ENCODE measurements at regions not wholly inside any gene's neighbourhood (a gene's known extent, or its start where the extent isn't known, plus 50 kb on each side); places are given as distances from the start of the nearest gene placed in this dataset.
A peak's percentile ranks its signal among the peaks of the same experiment; 100 is the strongest.

GRCh38 chr12:105667973-105668743 lies 337.7 kb downstream of the C12orf75 start:
- no peak overlapping the region for H3K4me3 ChIP-seq (ENCODE audit: low read depth, low read length)
- H3K9me3 ChIP-seq (ENCODE audit: control insufficient read depth in 2 of 2, low read length in 2 of 2), result no peaks in the 10 kb centered on the region
- no peaks in the 10 kb centered on the region for H3K36me3 ChIP-seq (ENCODE audit: control insufficient read depth, insufficient read depth, low read length)
- Mint-ChIP-seq H3K4me3 (peak overlapping the region in 1 of 4 donors; percentile 17), H3K36me3 (no peaks in the 10 kb centered on the region), H3K27ac (no peak overlapping the region), H3K4me1 (no peaks in the 10 kb centered on the region), H3K9me3 (peaks cover 0 to 5% (median 0%) of the 10 kb centered on the region in 7 donors), H3K27me3 (no peaks in the 10 kb centered on the region)
- no peak for DNase-seq
- H3K27ac ChIP-seq (ENCODE audit: insufficient read depth, low read length, poor library complexity, severe bottlenecking), result no peak overlapping the region
- no peaks in the 10 kb centered on the region for H3K4me1 ChIP-seq (ENCODE audit: control insufficient read depth, insufficient read depth, low read length, poor library complexity, severe bottlenecking)
- no peaks in the 10 kb centered on the region for H3K27me3 ChIP-seq (ENCODE audit: control insufficient read depth, insufficient read depth, low read length)
- ATAC-seq (ENCODE audit: low read depth in 2 of 2), result no peak

DNA sequence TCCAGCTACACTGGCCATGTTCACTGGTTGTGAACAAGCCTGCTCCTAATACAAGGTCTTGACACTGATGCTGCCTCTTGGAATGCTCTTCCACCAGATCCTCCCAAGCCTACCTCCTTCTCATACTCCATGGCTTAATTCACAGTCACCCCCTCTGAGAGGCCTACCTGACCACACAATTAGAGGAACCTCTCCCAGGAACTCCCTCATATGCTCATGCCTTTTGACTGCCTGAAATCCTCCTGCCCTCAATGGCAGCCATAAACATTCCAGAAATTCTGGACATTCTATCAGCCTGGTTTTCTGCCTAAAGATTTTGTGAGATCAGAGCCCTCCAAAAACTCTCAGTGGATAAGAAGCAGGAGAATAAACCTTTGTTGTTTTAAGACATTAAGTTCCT lies 340.2 kb downstream of the C12orf75 start:
- no peak overlapping the region for H3K4me3 Mint-ChIP-seq

DNA sequence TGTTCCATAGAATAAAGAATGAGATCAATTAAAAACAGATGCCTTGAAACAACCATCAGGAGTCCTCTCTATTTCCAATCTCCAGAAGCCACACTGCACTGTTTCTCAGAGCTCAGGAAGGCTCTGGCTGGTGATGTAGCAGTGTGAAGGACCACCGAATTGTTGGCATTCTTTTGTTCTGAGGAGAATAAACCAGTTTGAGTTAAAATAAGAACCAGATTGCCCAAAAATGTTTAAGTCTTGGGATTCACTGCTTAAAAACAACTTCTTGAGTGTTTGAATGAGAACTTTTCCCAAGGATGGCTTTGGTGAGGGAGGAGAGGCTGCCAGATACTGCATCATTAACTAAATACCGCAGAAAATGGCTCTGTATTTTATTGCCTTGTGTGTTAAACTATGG lies 341.2 kb downstream of the C12orf75 start:
- Mint-ChIP-seq H3K9me3 (peaks cover 0 to 5% (median 0%) of the 10 kb centered on the region in 7 donors), H3K27me3 (no peaks in the 10 kb centered on the region), H3K4me3 (no peak overlapping the region), H3K4me1 (no peaks in the 10 kb centered on the region), H3K27ac (no peak overlapping the region), H3K36me3 (no peaks in the 10 kb centered on the region)
- Histone ChIP-seq H3K36me3 (ENCODE audit: control insufficient read depth, insufficient read depth, low read length) (no peaks in the 10 kb centered on the region), H3K27ac (ENCODE audit: insufficient read depth, low read length, poor library complexity, severe bottlenecking) (no peak overlapping the region), H3K9me3 (ENCODE audit: control insufficient read depth in 2 of 2, low read length in 2 of 2) (no peaks in the 10 kb centered on the region), H3K4me3 (ENCODE audit: low read depth, low read length) (no peak overlapping the region), H3K27me3 (ENCODE audit: control insufficient read depth, insufficient read depth, low read length) (no peaks in the 10 kb centered on the region), H3K4me1 (ENCODE audit: control insufficient read depth, insufficient read depth, low read length, poor library complexity, severe bottlenecking) (no peaks in the 10 kb centered on the region)
- DNase-seq (no peak), ATAC-seq (ENCODE audit: low read depth in 2 of 2) (no peak)

More for the DNA sequence above, 340.2 kb downstream of the C12orf75 start:
- Mint-ChIP-seq H3K27ac (no peak overlapping the region), H3K4me1 (no peaks in the 10 kb centered on the region), H3K36me3 (no peaks in the 10 kb centered on the region), H3K9me3 (peaks cover 0 to 5% (median 0%) of the 10 kb centered on the region in 7 donors), H3K27me3 (no peaks in the 10 kb centered on the region)
- Histone ChIP-seq H3K4me3 (ENCODE audit: low read depth, low read length) (no peak overlapping the region), H3K27me3 (ENCODE audit: control insufficient read depth, insufficient read depth, low read length) (no peaks in the 10 kb centered on the region), H3K4me1 (ENCODE audit: control insufficient read depth, insufficient read depth, low read length, poor library complexity, severe bottlenecking) (no peaks in the 10 kb centered on the region), H3K27ac (ENCODE audit: insufficient read depth, low read length, poor library complexity, severe bottlenecking) (no peak overlapping the region), H3K9me3 (ENCODE audit: control insufficient read depth in 2 of 2, low read length in 2 of 2) (no peaks in the 10 kb centered on the region), H3K36me3 (ENCODE audit: control insufficient read depth, insufficient read depth, low read length) (no peaks in the 10 kb centered on the region)
- no peak for ATAC-seq (ENCODE audit: low read depth in 2 of 2)
- no peak for DNase-seq

GRCh38 chr12:105672121-105672975 lies 341.9 kb downstream of the C12orf75 start:
- Mint-ChIP-seq H3K27ac (no peak overlapping the region), H3K27me3 (no peaks in the 10 kb centered on the region), H3K36me3 (no peaks in the 10 kb centered on the region), H3K4me3 (no peak overlapping the region), H3K9me3 (peaks cover 0 to 5% (median 0%) of the 10 kb centered on the region in 7 donors), H3K4me1 (no peaks in the 10 kb centered on the region)
- H3K9me3 ChIP-seq (ENCODE audit: control insufficient read depth in 2 of 2, low read length in 2 of 2), result no peaks in the 10 kb centered on the region
- H3K4me1 ChIP-seq (ENCODE audit: control insufficient read depth, insufficient read depth, low read length, poor library complexity, severe bottlenecking), result no peaks in the 10 kb centered on the region
- no peak overlapping the region for H3K4me3 ChIP-seq (ENCODE audit: low read depth, low read length)
- ATAC-seq (ENCODE audit: low read depth in 2 of 2), result no peak
- no peaks in the 10 kb centered on the region for H3K27me3 ChIP-seq (ENCODE audit: control insufficient read depth, insufficient read depth, low read length)
- no peak for DNase-seq
- no peak overlapping the region for H3K27ac ChIP-seq (ENCODE audit: insufficient read depth, low read length, poor library complexity, severe bottlenecking)
- no peaks in the 10 kb centered on the region for H3K36me3 ChIP-seq (ENCODE audit: control insufficient read depth, insufficient read depth, low read length)

DNA sequence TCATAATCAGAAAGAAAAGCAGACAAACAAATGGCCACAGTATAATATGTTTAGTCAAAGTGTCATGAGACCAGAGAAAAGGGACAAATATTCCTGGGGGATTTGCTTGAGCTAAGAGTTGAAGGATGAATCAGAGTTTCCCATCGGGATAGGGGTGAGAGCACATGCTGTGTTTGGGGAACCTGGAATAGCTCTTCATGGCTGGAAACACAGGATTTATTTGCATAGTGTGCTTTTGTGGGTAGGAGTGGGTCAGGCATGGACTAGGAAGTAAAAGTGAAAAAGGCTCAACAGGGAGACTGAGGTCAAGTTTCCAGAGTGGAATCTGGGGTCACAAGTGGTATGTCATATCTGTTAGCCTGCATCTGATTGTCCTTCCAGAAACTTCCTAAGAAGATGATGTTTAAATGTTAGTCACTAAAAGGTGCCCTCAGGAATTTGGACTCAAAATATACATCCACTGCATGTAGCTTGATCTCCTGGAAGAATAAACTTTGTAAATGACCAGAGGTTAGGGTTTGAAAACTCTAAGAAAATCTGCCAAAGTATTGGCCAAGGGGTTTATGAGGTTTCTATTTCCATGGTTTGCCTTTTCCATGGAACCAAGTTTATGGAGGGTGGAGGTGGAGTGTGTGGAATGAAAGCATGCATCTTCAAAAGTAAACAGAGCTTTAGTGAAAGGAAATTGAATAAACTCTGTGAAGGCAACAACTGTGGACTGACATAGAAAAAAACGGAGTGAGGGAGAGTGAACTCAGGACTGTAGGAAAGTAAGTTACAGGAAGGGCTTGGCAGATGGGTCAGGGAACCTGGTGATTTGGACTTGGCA lies 344.6 kb downstream of the C12orf75 start:
- H3K36me3 Mint-ChIP-seq, result no peaks in the 10 kb centered on the region
- no peak for DNase-seq
- no peaks in the 10 kb centered on the region for H3K36me3 ChIP-seq (ENCODE audit: control insufficient read depth, insufficient read depth, low read length)
- H3K27me3 ChIP-seq (ENCODE audit: control insufficient read depth, insufficient read depth, low read length), result no peaks in the 10 kb centered on the region
- no peak for ATAC-seq (ENCODE audit: low read depth in 2 of 2)
- no peak overlapping the region for H3K4me3 ChIP-seq (ENCODE audit: low read depth, low read length)
- no peak overlapping the region for H3K27ac Mint-ChIP-seq
- no peaks in the 10 kb centered on the region for H3K9me3 ChIP-seq (ENCODE audit: control insufficient read depth in 2 of 2, low read length in 2 of 2)
- no peak overlapping the region for H3K4me3 Mint-ChIP-seq
- no peaks in the 10 kb centered on the region for H3K27me3 Mint-ChIP-seq
- no peak overlapping the region for H3K27ac ChIP-seq (ENCODE audit: insufficient read depth, low read length, poor library complexity, severe bottlenecking)
- peaks cover 0 to 2% (median 0%) of the 10 kb centered on the region in 7 donors for H3K9me3 Mint-ChIP-seq
- H3K4me1 ChIP-seq (ENCODE audit: control insufficient read depth, insufficient read depth, low read length, poor library complexity, severe bottlenecking), result no peaks in the 10 kb centered on the region
- H3K4me1 Mint-ChIP-seq, result no peaks in the 10 kb centered on the region

- DNase-seq, result no peak
- no peak overlapping the region for H3K27ac ChIP-seq (ENCODE audit: insufficient read depth, low read length, poor library complexity, severe bottlenecking)
- H3K9me3 ChIP-seq (ENCODE audit: control insufficient read depth in 2 of 2, low read length in 2 of 2), result no peaks in the 10 kb centered on the region
- Mint-ChIP-seq H3K36me3 (no peaks in the 10 kb centered on the region), H3K4me3 (no peak overlapping the region), H3K27me3 (no peaks in the 10 kb centered on the region), H3K27ac (no peak overlapping the region), H3K4me1 (no peaks in the 10 kb centered on the region), H3K9me3 (peaks cover 0 to 2% (median 0%) of the 10 kb centered on the region in 7 donors)
- no peak overlapping the region for H3K4me3 ChIP-seq (ENCODE audit: low read depth, low read length)
- H3K27me3 ChIP-seq (ENCODE audit: control insufficient read depth, insufficient read depth, low read length), result no peaks in the 10 kb centered on the region
- H3K4me1 ChIP-seq (ENCODE audit: control insufficient read depth, insufficient read depth, low read length, poor library complexity, severe bottlenecking), result no peaks in the 10 kb centered on the region
- H3K36me3 ChIP-seq (ENCODE audit: control insufficient read depth, insufficient read depth, low read length), result no peaks in the 10 kb centered on the region
- no peak for ATAC-seq (ENCODE audit: low read depth in 2 of 2)
Observed at GRCh38 chr12:105676694-105677093, 346.2 kb downstream of the C12orf75 start.

DNA sequence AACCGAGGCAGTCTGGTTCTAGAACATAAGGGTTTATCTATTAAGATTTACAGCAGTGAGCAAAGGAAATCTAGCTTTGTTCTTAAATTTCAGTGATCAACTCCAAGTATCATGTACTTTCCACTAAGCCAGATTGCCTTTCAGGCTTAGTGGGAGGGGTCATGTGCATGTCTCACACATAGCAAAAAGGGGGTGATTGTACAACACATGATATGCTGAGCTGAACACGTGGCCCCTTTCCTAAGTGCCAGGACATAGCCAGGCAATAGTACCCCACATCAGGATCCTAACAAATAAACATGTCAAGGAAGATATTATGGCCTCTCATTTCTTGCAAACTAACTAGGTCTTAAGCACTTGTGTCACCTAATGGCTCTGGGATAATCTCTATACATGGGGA lies 347.2 kb downstream of the C12orf75 start:
- no peak overlapping the region for H3K4me3 Mint-ChIP-seq
- no peak for ATAC-seq (ENCODE audit: low read depth in 2 of 2)
- peaks cover 0 to 2% (median 0%) of the 10 kb centered on the region in 7 donors for H3K9me3 Mint-ChIP-seq
- Histone ChIP-seq H3K27ac (ENCODE audit: insufficient read depth, low read length, poor library complexity, severe bottlenecking) (no peak overlapping the region), H3K36me3 (ENCODE audit: control insufficient read depth, insufficient read depth, low read length) (no peaks in the 10 kb centered on the region), H3K27me3 (ENCODE audit: control insufficient read depth, insufficient read depth, low read length) (no peaks in the 10 kb centered on the region), H3K9me3 (ENCODE audit: control insufficient read depth in 2 of 2, low read length in 2 of 2) (no peaks in the 10 kb centered on the region), H3K4me3 (ENCODE audit: low read depth, low read length) (no peak overlapping the region), H3K4me1 (ENCODE audit: control insufficient read depth, insufficient read depth, low read length, poor library complexity, severe bottlenecking) (no peaks in the 10 kb centered on the region)
- peak in 1 of 3 donors; percentile 0 for DNase-seq
- H3K4me1 Mint-ChIP-seq, result no peaks in the 10 kb centered on the region
- no peak overlapping the region for H3K27ac Mint-ChIP-seq
- no peaks in the 10 kb centered on the region for H3K36me3 Mint-ChIP-seq
- no peaks in the 10 kb centered on the region for H3K27me3 Mint-ChIP-seq

Data from CD4-positive, CD25-positive, alpha-beta regulatory T cell (primary cell).